HG02840 (cell line): ENCODE measurements at regions not wholly inside any gene's neighbourhood (a gene's known extent, or its start where the extent isn't known, plus 50 kb on each side); places are given as distances from the start of the nearest gene placed in this dataset.

ENCODE experiments used
- ATAC-seq: cut with Tn5 transposase; IDR thresholded peaks from one replicate; pipeline ENCODE4 v1.9.1; 2021; ENCODE audit warnings: mild to moderate bottlenecking, moderate library complexity, moderate number of reproducible peaks; ENCODE audit not compliant: unreplicated experiment, low FRiP score

- ATAC-seq = no peak
Measured at GRCh38 chr3:104556372-104557078, 810.2 kb upstream of the ALCAM start.

- no peak for ATAC-seq
Measured at GRCh38 chr3:104561324-104561723, 805.4 kb upstream of the ALCAM start.

DNA sequence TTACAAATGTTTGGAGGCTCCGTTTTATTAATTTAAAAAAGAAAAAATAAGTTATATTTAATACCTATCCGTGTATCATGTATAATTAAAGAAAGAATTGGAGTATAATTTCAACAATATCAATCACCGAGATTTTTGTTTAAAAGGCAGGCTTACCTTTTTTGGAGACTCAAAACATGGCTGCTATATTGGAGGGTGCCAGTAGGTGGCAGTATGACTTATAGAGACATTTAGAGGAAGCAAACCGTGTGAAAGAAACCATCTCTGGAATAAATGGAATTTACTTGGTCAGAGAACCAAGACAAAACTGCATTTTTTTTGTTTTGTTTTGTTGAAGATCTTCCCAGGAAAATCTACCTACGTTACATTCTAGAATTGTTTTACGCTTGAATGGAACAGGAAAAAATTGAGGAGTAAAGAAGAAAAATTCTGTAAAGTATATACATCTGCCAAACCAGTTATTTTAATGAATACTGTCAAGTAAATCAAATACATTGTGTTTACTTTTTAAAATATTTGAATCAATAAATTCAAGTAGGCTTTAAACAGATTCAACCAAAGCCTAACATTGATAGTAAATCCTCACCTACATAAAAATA, 802.6 kb upstream of the ALCAM start:
- no peak for ATAC-seq

- ATAC-seq = no peak
Measured at GRCh38 chr3:104566054-104566453, 800.7 kb upstream of the ALCAM start.

DNA sequence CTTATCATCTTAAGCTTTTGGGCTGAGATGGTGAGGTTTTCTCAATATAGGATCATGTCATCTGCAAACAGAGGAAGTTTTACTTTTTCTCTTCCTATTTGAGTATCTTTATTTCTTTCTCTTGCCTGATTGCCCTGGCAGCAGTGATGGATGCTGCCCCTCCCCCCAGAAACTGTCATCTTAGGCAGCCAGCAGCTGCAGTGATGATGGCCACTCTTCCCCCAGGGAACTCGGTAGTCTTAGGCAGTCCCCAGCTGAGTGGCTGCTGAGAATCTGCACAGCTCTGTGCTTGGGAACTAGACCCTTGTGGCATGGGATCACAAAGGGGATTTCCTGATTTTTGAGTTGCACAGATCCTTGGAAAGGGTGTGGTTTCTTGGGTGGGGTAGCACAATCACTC, 791.1 kb upstream of the ALCAM start:
- ATAC-seq = no peak

DNA sequence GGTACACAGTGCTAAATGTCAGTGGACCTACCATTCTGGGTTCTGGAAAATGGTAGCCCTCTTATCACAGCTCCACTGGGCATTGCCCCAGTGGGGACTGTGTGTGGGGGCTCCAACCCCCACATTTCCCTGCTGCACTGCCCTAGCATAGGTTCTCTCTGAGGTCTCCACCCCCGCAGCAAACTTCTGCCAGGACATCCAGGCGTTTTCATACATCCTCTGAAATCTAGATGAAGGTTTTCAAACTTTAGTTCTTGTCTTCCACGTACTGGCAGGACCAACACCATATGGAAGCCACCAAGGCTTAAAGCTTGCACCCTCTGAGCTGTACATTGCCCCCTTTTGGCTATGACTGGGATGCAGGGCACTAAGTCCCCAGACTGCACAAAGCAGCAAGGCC, 788.2 kb upstream of the ALCAM start:
- no peak for ATAC-seq

DNA sequence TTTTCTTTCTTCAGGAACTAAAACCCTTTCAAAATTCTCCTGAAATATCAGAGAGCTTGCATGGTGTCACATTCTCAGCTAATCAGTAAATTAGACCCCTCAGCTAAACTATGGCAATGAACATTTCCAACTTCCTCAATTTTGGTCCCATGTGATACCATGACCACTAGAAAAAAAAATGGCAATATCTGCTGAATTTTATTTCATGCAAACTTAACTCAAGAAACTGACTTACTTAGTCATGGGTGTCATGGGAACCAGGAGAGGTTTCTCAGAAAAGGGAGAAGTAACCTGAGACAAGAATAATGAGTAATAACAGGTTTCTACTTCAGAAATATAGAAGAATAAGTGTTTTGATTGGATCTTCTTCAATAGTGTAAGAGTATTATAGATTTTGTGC, 784.6 kb upstream of the ALCAM start:
- ATAC-seq = no peak

- ATAC-seq = no peak
Measured at GRCh38 chr3:104584682-104585081, 782.0 kb upstream of the ALCAM start.

DNA sequence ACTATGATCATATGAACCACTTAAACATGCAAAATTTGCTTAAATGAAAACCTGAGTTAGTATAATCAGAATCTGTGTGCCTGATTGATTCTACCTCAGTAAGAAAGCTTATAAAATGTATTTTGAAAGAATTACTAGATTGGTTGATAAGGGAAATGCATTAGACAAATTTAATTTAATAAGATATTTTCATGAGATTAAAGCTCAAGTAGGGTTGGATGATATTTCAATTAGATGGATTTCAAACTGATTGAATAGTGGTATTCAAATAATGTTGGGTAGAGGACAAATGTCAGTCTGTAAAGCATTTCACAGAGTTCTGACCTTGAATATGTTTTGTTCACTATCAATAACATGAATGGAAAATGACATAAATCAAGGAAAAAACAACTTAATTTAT, 780.4 kb upstream of the ALCAM start:
- ATAC-seq = no peak

DNA sequence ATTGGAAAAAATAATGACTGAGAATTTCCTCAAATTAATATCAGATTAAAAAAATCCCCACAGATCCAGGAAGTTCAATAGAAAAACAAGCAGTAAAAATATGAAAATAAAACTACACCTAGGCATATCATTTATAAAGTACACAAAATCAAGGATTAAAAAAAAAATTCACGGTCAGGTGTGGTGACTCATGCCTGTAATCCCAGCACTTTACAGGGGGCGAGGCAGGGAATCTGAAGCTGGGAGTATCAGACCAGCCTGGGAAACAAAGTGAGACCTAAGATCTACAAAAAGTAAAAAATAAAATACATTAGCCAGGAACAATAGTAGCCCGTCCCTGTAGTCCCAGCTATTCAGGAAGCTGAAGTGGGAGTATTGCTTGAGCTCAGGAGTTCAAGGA, 778.3 kb upstream of the ALCAM start:
- ATAC-seq = no peak

DNA sequence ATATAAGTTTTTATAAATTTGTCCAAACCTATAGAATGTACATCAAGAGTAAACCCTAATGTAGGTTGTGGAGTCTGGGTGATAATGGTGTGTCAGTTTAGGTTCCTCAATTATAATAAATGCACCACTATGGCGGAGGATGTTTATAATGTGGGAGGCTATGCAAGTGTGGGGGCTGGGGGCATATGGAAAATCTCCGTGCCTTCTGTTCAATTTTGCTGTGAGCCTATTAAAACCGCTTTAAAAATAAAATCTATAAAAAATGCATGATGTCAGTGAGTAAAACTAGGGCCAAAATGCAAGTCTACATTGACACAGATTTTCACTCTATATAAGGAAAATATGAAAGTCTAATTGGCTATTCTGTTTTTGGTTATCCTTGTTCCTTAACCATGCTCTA, 774.9 kb upstream of the ALCAM start:
- ATAC-seq = no peak

DNA sequence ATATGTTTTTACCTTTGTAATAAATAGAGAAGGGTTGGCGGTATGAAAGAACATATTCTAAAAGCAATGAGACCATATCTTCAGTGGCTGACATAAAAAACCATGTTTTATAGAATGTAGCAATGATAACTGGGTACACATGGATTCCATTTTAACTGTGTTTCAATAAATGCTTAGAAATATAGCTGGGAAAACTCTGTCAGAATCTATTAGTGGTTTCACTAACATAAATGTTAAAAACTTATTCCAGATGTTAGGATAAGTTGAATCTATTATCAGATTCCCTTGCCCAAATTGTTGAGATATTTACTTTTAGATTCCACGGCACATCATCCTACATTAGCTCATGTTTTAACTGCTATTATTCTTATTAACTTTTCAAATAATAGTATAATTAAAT, 772.2 kb upstream of the ALCAM start:
- ATAC-seq = no peak

DNA sequence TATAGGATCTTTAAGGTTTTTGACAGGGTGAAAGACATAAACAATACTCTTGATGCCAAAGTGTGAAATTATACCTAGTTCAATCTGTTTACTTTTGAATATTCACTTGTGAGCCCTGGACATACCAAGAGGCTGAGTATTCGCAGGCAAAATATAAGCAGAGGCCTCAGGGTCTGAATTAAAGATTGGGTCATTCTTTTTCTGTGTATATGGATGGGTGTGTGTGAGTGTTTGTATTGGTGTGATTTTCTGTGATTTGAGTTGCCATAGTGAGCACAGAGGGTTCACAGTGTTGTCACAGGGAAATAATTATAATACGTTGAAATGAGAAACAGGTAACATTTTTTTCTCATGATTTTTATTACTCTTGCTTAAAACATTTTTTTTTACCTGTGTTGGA, 770.7 kb upstream of the ALCAM start:
- no peak for ATAC-seq

DNA sequence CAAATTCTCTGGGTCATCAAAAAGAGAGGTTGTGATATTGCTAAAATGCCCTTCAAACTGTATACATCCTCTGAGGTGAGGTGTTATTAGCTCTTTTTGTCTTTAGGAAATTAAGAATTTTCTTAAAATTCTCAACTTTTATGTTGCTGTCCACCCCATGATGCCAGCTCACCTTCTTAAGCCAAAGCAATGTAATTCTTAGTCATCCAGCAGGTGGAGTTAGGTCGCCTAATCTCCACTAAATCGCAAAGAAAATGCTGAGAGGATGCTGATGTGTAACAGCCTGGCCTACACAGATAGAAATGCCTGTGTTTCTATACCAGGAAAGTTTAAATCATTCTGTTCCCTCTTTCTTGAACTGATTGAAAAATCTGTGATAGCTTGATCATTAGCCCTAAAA, 770.2 kb upstream of the ALCAM start:
- ATAC-seq = no peak

DNA sequence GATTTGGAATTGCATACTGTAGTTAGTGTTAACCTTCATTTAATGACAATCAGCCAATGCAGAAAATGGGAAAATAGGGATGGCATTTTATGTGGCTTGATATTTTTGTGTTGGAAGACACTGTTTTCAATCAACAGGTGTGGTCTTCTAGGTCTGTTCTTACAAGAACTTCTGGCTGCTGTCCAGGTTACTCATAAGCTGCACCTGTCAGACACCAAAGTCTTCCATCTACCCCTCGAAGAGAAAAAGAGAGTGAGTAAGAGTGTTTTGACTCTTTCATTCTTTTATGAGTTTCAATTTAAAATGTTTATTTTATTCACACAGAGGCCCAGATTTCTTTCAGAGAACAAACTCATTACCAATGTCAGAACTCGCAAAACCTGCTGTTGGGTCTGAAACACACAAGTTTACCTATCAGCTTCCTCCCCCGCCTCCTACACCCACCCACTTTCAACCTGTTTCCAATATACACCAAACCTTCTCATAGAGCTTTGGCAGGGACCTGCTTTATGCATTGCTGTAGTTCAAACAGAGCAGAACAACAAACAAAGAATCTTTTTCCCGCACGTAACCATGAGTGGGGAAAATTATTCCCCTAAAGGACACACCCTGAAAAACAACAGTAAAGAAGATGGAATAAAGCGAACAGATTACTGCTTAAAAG, 767.7 kb upstream of the ALCAM start:
- ATAC-seq = no peak

DNA sequence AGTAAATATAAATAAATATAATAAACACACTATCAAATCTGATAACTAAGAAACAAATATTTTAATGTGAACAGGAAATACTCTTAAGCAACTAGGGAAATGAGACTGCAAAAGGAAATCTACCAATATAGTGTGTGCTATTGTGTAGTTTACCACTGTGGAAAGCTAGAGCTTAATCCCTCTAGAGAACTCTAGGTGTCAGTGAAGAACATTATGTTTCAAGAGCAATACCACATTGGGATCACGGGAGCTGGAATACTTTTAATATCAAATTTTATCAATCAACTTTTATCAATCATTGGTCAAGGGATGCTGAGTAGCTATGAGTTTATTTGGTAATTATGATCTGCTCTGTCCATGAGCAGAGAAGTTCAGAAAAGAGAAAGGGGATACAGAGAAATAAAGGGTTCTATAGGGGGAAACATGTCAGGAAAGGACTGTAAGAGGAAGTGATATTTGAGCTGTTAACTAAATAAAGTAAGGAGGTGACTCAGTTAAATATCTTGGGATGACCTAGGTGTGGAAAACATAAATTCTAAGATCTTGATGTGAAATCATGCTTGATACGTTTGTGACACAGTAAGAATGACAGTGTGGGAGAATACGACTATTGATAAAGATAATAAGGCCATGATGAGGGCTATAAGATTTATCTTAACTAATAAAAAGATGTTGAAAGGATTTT, 762.2 kb upstream of the ALCAM start:
- no peak for ATAC-seq

- no peak for ATAC-seq
Measured at GRCh38 chr3:104606812-104607211, 759.9 kb upstream of the ALCAM start.

DNA sequence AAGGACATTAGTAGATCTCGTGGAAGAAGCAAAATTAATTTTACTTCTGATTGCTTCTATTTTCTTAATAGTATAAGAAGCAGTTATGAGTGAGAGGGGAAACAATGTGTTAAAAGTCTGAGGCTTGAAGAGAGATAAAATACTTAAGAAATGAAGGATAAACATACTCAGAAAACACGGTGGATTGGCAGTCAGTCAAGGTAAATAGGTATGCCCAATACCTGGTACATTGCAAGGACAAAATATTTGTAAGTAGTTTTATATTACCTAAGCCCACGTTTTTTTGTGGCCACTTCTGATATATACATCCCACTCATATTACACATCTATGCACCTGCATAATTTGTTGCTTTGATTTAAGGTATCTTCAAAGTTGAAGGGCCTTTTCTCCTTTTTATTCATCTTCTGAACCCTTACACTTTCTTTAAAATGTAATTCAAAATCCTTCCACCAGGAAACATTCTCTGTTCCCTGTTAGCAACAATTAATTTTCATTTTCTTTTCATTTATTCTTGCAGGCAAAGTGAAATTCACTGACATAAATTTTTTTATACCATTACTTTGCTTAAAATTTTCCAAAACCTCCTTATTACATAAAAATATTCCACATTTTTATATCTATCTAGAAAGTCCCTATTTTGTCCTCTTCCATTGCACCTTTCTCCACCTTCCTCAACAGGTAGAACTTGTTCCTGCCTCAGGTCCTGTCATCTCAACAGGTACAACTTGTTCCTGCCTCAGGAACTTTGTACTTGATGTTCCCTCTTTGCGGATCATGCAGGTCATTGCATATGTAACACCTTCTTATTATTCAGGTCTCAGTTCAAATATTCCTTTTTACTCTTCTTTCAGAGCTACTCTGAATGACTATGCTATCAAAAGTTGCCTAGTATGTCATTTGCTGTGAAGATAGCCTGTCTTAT, 755.7 kb upstream of the ALCAM start:
- ATAC-seq = no peak

DNA sequence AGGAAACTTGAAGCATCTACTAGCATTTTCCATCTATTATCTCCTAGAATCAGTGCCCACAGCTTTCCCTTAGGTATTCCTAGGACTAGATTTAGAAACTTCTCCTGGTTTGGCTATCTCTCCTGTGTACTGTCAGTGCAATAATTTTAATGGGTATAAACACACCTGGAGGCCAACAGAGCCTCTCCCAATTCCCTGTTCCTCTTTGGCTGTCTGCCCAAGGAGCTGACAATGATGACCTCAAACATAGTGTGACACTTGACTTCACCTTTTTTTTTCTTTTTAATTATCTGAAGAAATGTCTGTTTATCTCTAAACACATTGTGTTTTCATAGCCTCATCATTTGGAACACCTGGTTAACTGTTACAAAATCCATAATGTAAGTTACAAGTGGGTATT, 754.5 kb upstream of the ALCAM start:
- no peak for ATAC-seq

GRCh38 chr3:104614564-104614963, 752.1 kb upstream of the ALCAM start:
- no peak for ATAC-seq
